ENCODE measurements at regions not wholly inside any gene's neighbourhood (a gene's known extent, or its start where the extent isn't known, plus 50 kb on each side); places are given as distances from the start of the nearest gene placed in this dataset.

DNA sequence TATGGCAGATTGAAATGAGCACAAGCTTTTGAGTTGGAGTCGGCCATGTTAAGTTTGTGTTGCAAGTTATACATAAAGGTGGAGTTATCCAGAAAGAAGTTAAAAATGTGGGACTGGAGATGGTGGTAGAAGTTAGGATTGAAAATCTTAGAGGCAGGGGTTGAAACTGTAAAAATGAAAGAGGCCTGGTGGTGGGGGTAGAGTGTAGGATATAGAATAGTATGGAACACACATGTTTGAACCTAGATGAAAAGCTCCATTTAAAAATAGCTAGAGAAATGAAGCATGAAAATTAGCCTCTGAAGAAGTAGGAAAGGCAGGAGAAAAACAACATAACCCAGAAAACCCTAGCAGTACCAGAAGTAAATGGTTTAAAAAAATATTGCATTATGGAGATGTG, 131.8 kb upstream of the ENPEP start:
- TF ChIP-seq, protein P1, sequence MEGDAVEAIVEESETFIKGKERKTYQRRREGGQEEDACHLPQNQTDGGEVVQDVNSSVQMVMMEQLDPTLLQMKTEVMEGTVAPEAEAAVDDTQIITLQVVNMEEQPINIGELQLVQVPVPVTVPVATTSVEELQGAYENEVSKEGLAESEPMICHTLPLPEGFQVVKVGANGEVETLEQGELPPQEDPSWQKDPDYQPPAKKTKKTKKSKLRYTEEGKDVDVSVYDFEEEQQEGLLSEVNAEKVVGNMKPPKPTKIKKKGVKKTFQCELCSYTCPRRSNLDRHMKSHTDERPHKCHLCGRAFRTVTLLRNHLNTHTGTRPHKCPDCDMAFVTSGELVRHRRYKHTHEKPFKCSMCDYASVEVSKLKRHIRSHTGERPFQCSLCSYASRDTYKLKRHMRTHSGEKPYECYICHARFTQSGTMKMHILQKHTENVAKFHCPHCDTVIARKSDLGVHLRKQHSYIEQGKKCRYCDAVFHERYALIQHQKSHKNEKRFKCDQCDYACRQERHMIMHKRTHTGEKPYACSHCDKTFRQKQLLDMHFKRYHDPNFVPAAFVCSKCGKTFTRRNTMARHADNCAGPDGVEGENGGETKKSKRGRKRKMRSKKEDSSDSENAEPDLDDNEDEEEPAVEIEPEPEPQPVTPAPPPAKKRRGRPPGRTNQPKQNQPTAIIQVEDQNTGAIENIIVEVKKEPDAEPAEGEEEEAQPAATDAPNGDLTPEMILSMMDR (IDR thresholded peaks at IDR 0.05; ENCODE audit: low read depth, low read length, missing input control) = peak; percentile 46
- TF ChIP-seq RAD21 (IDR thresholded peaks at IDR 0.05) (peak; percentile 77 to 88), EGR1 (IDR thresholded peaks at IDR 0.05; ENCODE audit: low read depth in 2 of 2) (no peak), SP1 (IDR thresholded peaks at IDR 0.05) (no peak), TAF1 (conservative IDR thresholded peaks at IDR 0.05) (no peak), FOXA1 (IDR thresholded peaks at IDR 0.05) (no peak), YY1 (IDR thresholded peaks at IDR 0.05) (no peak), JUND (IDR thresholded peaks at IDR 0.05) (no peak), RXRA (IDR thresholded peaks at IDR 0.05) (no peak), HNF4G (IDR thresholded peaks at IDR 0.05) (no peak)
- TF ChIP-seq, protein P2, sequence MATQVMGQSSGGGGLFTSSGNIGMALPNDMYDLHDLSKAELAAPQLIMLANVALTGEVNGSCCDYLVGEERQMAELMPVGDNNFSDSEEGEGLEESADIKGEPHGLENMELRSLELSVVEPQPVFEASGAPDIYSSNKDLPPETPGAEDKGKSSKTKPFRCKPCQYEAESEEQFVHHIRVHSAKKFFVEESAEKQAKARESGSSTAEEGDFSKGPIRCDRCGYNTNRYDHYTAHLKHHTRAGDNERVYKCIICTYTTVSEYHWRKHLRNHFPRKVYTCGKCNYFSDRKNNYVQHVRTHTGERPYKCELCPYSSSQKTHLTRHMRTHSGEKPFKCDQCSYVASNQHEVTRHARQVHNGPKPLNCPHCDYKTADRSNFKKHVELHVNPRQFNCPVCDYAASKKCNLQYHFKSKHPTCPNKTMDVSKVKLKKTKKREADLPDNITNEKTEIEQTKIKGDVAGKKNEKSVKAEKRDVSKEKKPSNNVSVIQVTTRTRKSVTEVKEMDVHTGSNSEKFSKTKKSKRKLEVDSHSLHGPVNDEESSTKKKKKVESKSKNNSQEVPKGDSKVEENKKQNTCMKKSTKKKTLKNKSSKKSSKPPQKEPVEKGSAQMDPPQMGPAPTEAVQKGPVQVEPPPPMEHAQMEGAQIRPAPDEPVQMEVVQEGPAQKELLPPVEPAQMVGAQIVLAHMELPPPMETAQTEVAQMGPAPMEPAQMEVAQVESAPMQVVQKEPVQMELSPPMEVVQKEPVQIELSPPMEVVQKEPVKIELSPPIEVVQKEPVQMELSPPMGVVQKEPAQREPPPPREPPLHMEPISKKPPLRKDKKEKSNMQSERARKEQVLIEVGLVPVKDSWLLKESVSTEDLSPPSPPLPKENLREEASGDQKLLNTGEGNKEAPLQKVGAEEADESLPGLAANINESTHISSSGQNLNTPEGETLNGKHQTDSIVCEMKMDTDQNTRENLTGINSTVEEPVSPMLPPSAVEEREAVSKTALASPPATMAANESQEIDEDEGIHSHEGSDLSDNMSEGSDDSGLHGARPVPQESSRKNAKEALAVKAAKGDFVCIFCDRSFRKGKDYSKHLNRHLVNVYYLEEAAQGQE (IDR thresholded peaks at IDR 0.05) = no peak
- TF ChIP-seq, protein P3, sequence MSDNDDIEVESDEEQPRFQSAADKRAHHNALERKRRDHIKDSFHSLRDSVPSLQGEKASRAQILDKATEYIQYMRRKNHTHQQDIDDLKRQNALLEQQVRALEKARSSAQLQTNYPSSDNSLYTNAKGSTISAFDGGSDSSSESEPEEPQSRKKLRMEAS (IDR thresholded peaks at IDR 0.05) = no peak
- TF ChIP-seq, protein P4, sequence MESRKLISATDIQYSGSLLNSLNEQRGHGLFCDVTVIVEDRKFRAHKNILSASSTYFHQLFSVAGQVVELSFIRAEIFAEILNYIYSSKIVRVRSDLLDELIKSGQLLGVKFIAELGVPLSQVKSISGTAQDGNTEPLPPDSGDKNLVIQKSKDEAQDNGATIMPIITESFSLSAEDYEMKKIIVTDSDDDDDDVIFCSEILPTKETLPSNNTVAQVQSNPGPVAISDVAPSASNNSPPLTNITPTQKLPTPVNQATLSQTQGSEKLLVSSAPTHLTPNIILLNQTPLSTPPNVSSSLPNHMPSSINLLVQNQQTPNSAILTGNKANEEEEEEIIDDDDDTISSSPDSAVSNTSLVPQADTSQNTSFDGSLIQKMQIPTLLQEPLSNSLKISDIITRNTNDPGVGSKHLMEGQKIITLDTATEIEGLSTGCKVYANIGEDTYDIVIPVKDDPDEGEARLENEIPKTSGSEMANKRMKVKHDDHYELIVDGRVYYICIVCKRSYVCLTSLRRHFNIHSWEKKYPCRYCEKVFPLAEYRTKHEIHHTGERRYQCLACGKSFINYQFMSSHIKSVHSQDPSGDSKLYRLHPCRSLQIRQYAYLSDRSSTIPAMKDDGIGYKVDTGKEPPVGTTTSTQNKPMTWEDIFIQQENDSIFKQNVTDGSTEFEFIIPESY (IDR thresholded peaks at IDR 0.05) = no peak
- TF ChIP-seq, protein P5, sequence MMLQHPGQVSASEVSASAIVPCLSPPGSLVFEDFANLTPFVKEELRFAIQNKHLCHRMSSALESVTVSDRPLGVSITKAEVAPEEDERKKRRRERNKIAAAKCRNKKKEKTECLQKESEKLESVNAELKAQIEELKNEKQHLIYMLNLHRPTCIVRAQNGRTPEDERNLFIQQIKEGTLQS (IDR thresholded peaks at IDR 0.05) = no peak

Measured in liver (tissue), 3 donors.